HepG2 (cell line): ENCODE measurements at regions not wholly inside any gene's neighbourhood (a gene's known extent, or its start where the extent isn't known, plus 50 kb on each side); places are given as distances from the start of the nearest gene placed in this dataset.

ENCODE experiments used
- GLMP ChIP-seq: sonication (generic); formaldehyde crosslinking; IDR thresholded peaks from 2 replicates; pipeline ENCODE4 v1.9.0; 2021; ENCODE audit warnings: missing genetic modification reagents, mild to moderate bottlenecking, borderline replicate concordance
- LRRFIP1 ChIP-seq: sonication (generic); formaldehyde crosslinking; conservative IDR thresholded peaks from 2 replicates; pipeline ENCODE4 v1.4.0; 2020; ENCODE audit warnings: missing genetic modification reagents
- PHF20 ChIP-seq: sonication (generic); formaldehyde crosslinking; IDR thresholded peaks from 2 replicates; pipeline ENCODE4 v1.5.0; 2020; ENCODE audit warnings: mild to moderate bottlenecking, missing genetic modification reagents
- RCOR2 ChIP-seq: IDR thresholded peaks from 2 replicates; pipeline ENCODE4 v1.6.1; 2016; ENCODE audit warnings: missing biosample characterization, missing genetic modification reagents
- SRY ChIP-seq: sonication (generic); formaldehyde crosslinking; IDR thresholded peaks from 2 replicates; pipeline ENCODE4 v1.8.0; 2022; ENCODE audit warnings: mild to moderate bottlenecking, missing genetic modification reagents
- ZFP91 ChIP-seq: sonication (generic); formaldehyde crosslinking; IDR thresholded peaks from 2 replicates; pipeline ENCODE4 v1.9.0; 2022; ENCODE audit warnings: missing genetic modification reagents, mild to moderate bottlenecking, borderline replicate concordance
- ZGPAT ChIP-seq: IDR thresholded peaks from 2 replicates; pipeline ENCODE4 v1.6.1; 2016; ENCODE audit warnings: mild to moderate bottlenecking
- ZNF318 ChIP-seq: sonication (generic); formaldehyde crosslinking; IDR thresholded peaks from 2 replicates; pipeline ENCODE4 v1.4.0; 2020; ENCODE audit warnings: mild to moderate bottlenecking, missing genetic modification reagents
- ZNF607 ChIP-seq: sonication (generic); formaldehyde crosslinking; IDR thresholded peaks from 2 replicates; pipeline ENCODE4 v1.5.1; 2020; ENCODE audit warnings: missing genetic modification reagents, mild to moderate bottlenecking, borderline replicate concordance

- TF ChIP-seq ZGPAT (peak; percentile 100), GLMP (CRISPR knock-in tag) (0 out of 2 replicates have a peak, but pooled peaks have one; percentile 24), ZNF318 (CRISPR knock-in tag) (peak; percentile 98), ZFP91 (peak; percentile 60; the same call in 1 of the 2 replicates), SRY (CRISPR knock-in tag) (peak; percentile 100), PHF20 (peak; percentile 75), LRRFIP1 (peak; percentile 93), ZNF607 (CRISPR knock-in tag) (peak; percentile 100), RCOR2 (peak; percentile 76; the same call in 1 of the 2 replicates)
Observed at GRCh38 chr16:21520134-21521047, 79.0 kb upstream of the METTL9 start (continued).
